Spleen (tissue), 11 donors: ENCODE measurements at regions not wholly inside any gene's neighbourhood (a gene's known extent, or its start where the extent isn't known, plus 50 kb on each side); places are given as distances from the start of the nearest gene placed in this dataset.

ENCODE experiments used
- DNase-seq: peaks from one replicate; pipeline ENCODE4 v3.0.0-alpha.2; 2020
- H3K27ac ChIP-seq, 8 donors: fragments of 200-600 bp; sonication (generic) in 7 of 8; 1 replicate in 4 of 8; 2 replicates in 4 of 8; pipeline versions ENCODE4 v1.5.0 to v1.8.0; 2016 to 2021; ENCODE audit warnings: inconsistent platforms in 4 of 8, mild to moderate bottlenecking in 4 of 8, moderate library complexity in 1 of 8
- H3K27me3 ChIP-seq, 7 donors: fragments of 200-600 bp; sonication (generic) in 6 of 7; replicated peaks in 1 of 7; 1 replicate in 4 of 7; 2 replicates in 3 of 7; pipeline versions ENCODE4 v1.5.0 to v1.8.0; 2016 to 2021; ENCODE audit warnings: inconsistent platforms in 3 of 7, mild to moderate bottlenecking in 1 of 7
- H3K36me3 ChIP-seq, 6 donors: fragments of 200-600 bp; sonication (generic) in 5 of 6; 1 replicate in 4 of 6; 2 replicates in 2 of 6; pipeline versions ENCODE4 v1.5.0 to v1.8.0; 2016 to 2021; ENCODE audit warnings: inconsistent platforms in 2 of 6
- H3K4me1 ChIP-seq, 6 donors: fragments of 200-600 bp; sonication (generic) in 5 of 6; 1 replicate in 3 of 6; 2 replicates in 3 of 6; pipeline versions ENCODE4 v1.5.0 to v1.8.0; 2016 to 2021; ENCODE audit warnings: inconsistent platforms in 3 of 6
- H3K4me3 ChIP-seq, 8 donors: fragments of 200-600 bp; sonication (generic) in 7 of 8; 1 replicate in 4 of 8; 2 replicates in 4 of 8; pipeline versions ENCODE4 v1.5.0 to v1.8.0; 2016 to 2021; ENCODE audit warnings: inconsistent platforms in 4 of 8, mild to moderate bottlenecking in 4 of 8, moderate library complexity in 2 of 8
- H3K9me3 ChIP-seq, 8 donors: fragments of 200-600 bp; sonication (generic) in 7 of 8; 1 replicate in 4 of 8; 2 replicates in 4 of 8; pipeline versions ENCODE4 v1.5.0 to v1.8.0; 2016 to 2021; ENCODE audit warnings: inconsistent platforms in 4 of 8
- CTCF ChIP-seq, 11 experiments: fragments of 200-600 bp in 7 of 11; fragments of 450-650 bp in 4 of 11; sonication (generic) in 4 of 11; IDR thresholded peaks in 8 of 11; conservative IDR thresholded peaks in 3 of 11; 1 replicate in 7 of 11; 2 replicates in 4 of 11; pipeline versions ENCODE4 v1.4.0 to v1.8.0; 2016 to 2021; ENCODE audit warnings: antibody characterized with exemption in 11 of 11, inconsistent platforms in 4 of 11, mild to moderate bottlenecking in 1 of 11
- POLR2A ChIP-seq, 3 donors: fragments of 450-650 bp; IDR thresholded peaks; one replicate each; pipeline ENCODE4 v1.5.1; 2017; ENCODE audit warnings: antibody characterized with exemption in 3 of 3, mild to moderate bottlenecking in 1 of 3
- POLR2AphosphoS5 ChIP-seq, 3 donors: sonication (generic); formaldehyde crosslinking; IDR thresholded peaks; one replicate each; pipeline ENCODE4 v1.5.1; 2017; ENCODE audit warnings: antibody characterized with exemption in 3 of 3
- WGBS, 5 donors: extraction: QIAGEN DNeasy Blood & Tissue Kit in 3 of 5; methylation state at CpG; one replicate each; pipeline versions ENCODE4 v1.1.5 to v1.1.7; 2013 to 2018; 5-methylcytosine and 5-hydroxymethylcytosine counted together
- intact Hi-C: fragments of 100-400 bp; cut with DNase I; formaldehyde crosslinking; loops from one replicate; pipeline ENCODE4 v1.15.0; 2023; ENCODE audit warnings: low total_unique reads
- donor health status: healthy with polysubstance abuse.
- donor health status: DM: no; HTN: no; CAD: no; lungs with moderate emphysema.
- donor health status: DM: no; HTN: no; CAD: no.
- donor health status: Bipolar disorder and iron deficiency.
- donor health status: healthy.
- donor health status: DM: no; HTN: no; CAD: no.
- donor health status: DM: yes; HTN: yes; CAD: no.

- WGBS, 5 donors, result 79 to 90% (median 84%) methylated on average over 2 of the region's 2 CpGs
- Histone ChIP-seq H3K36me3 (no peaks in the 10 kb centered on the region), H3K4me3 (no peak overlapping the region), H3K27ac (no peak overlapping the region), H3K4me1 (peaks cover 0 to 32% (median under 1%) of the 10 kb centered on the region in 6 donors), H3K27me3 (no peaks in the 10 kb centered on the region), H3K9me3 (no peaks in the 10 kb centered on the region)
- no peak for TF ChIP-seq CTCF (IDR thresholded peaks at IDR 0.05 in 8 of 11, conservative IDR thresholded peaks at IDR 0.05 in 3 of 11)
- no peak for TF ChIP-seq POLR2A (IDR thresholded peaks at IDR 0.05)
- no peak for TF ChIP-seq POLR2AphosphoS5 (IDR thresholded peaks at IDR 0.05)
- intact Hi-C loops, result no loop called here
- DNase-seq, result no peak
Observed at GRCh38 chr2:60386436-60386835, 167.0 kb downstream of the BCL11A start.

- no peak for TF ChIP-seq POLR2A (IDR thresholded peaks at IDR 0.05)
- TF ChIP-seq CTCF (IDR thresholded peaks at IDR 0.05 in 8 of 11, conservative IDR thresholded peaks at IDR 0.05 in 3 of 11), result no peak
- no peak for TF ChIP-seq POLR2AphosphoS5 (IDR thresholded peaks at IDR 0.05)
- Histone ChIP-seq H3K4me3 (no peak overlapping the region), H3K4me1 (peaks cover 0 to 28% (median 0%) of the 10 kb centered on the region in 6 donors), H3K36me3 (no peaks in the 10 kb centered on the region), H3K27me3 (no peaks in the 10 kb centered on the region), H3K9me3 (no peaks in the 10 kb centered on the region), H3K27ac (peak overlapping the region in 4 of 8 donors; percentile 10 to 26 (median 22))
- 44 to 77% (median 54%) methylated on average over 5 of the region's 5 CpGs for WGBS, 5 donors
- no peak for DNase-seq
- intact Hi-C loops, result no loop called here
Observed at GRCh38 chr2:60385648-60386047, 167.8 kb downstream of the BCL11A start.

- TF ChIP-seq CTCF (IDR thresholded peaks at IDR 0.05 in 8 of 11, conservative IDR thresholded peaks at IDR 0.05 in 3 of 11) (no peak), POLR2AphosphoS5 (IDR thresholded peaks at IDR 0.05) (no peak), POLR2A (IDR thresholded peaks at IDR 0.05) (no peak)
- intact Hi-C loops, result no loop called here
- no peak overlapping the region for H3K4me3 ChIP-seq
- H3K9me3 ChIP-seq, result no peaks in the 10 kb centered on the region
- H3K4me1 ChIP-seq, result peaks cover 0 to 40% (median 0%) of the 10 kb centered on the region in 6 donors
- H3K36me3 ChIP-seq, result no peaks in the 10 kb centered on the region
- no peak for DNase-seq
- no peaks in the 10 kb centered on the region for H3K27me3 ChIP-seq
- 47 to 68% (median 57%) methylated on average over 6 of the region's 6 CpGs for WGBS, 5 donors
- no peak overlapping the region for H3K27ac ChIP-seq
Observed at GRCh38 chr2:60383401-60384143, 169.9 kb downstream of the BCL11A start.

GRCh38 chr2:60380411-60380810, 173.0 kb downstream of the BCL11A start:
- intact Hi-C loops, result no loop called here
- peaks cover 0 to 46% (median 0%) of the 10 kb centered on the region in 6 donors for H3K4me1 ChIP-seq
- no peaks in the 10 kb centered on the region for H3K27me3 ChIP-seq
- no peaks in the 10 kb centered on the region for H3K36me3 ChIP-seq
- no peak overlapping the region for H3K4me3 ChIP-seq
- H3K9me3 ChIP-seq, result no peaks in the 10 kb centered on the region
- DNase-seq, result no peak
- 82 to 94% (median 91%) methylated on average over 2 of the region's 2 CpGs for WGBS, 5 donors
- TF ChIP-seq CTCF (IDR thresholded peaks at IDR 0.05 in 8 of 11, conservative IDR thresholded peaks at IDR 0.05 in 3 of 11), result no peak
- H3K27ac ChIP-seq, result no peak overlapping the region
